ENCODE measurements at regions not wholly inside any gene's neighbourhood (a gene's known extent, or its start where the extent isn't known, plus 50 kb on each side); places are given as distances from the start of the nearest gene placed in this dataset.
"Not testable (repeated sequence)": the region's sequence is repeated elsewhere in the genome, so short reads cannot be mapped to it uniquely, and the experiment has no call there.

DNA sequence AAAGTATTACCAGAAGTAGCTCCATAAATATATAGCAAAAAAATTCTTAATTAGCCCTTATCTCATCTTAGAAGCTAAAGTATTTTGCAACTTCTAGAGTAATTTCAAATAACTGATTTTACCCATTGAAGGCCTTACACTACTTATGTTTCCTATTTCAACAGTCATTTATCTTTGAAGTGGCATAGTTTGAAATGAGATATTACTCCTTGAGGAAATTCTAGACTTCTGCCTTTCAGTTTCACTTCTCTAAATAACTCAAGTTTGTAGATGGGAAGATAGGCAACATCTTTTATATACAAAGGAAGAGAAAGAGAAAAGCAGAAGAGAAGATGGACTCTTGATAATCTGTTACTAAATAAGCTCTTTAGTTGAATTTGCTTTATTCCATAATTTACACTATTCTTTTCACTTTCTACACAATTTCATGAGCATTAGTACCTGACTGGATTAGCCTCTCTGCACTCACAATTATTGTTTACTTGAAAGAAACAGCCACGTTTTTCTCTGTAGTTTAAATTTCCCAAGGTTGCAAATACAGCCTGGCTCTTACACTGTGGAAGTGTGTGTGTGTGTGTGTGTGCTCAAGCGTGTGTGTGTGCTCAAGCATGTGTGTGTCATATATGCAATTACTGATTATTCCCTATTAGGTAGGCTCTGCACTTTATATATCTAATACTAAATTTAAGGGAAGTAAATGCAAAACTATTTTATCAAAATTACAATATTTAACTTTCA, 60.6 kb upstream of the EMB start:
- H4K20me1 ChIP-seq (ENCODE audit: insufficient read depth), result no peaks in the 10 kb centered on the region
- no peak overlapping the region for H3K4me3 ChIP-seq (ENCODE audit: low read length)
- H3K4me2 ChIP-seq (ENCODE audit: low read length), result no peak overlapping the region
- H3K9ac ChIP-seq (ENCODE audit: low read length), result no peak overlapping the region
- no peaks in the 10 kb centered on the region for H3K36me3 ChIP-seq (ENCODE audit: insufficient read depth, low read length)
- H3K27ac ChIP-seq (ENCODE audit: low read length), result no peak overlapping the region
- no peak overlapping the region for H2AFZ ChIP-seq (ENCODE audit: low read depth, low read length)
- H3K9me2 ChIP-seq (ENCODE audit: insufficient read depth, low read length), result no peaks in the 10 kb centered on the region
- H3K79me2 ChIP-seq (replicated peaks; ENCODE audit: insufficient read depth, low read length), result no peaks in the 10 kb centered on the region
- no peaks in the 10 kb centered on the region for H3K9me3 ChIP-seq (ENCODE audit: low read length)
- no peaks in the 10 kb centered on the region for H3F3A ChIP-seq (ENCODE audit: insufficient read depth, low read length, poor library complexity, severe bottlenecking)
- TF ChIP-seq TAF1 (IDR thresholded peaks at IDR 0.05; ENCODE audit: low read depth), result no peak
- TF ChIP-seq POLR2AphosphoS5 (IDR thresholded peaks at IDR 0.05), result no peak
- no peak for TF ChIP-seq MXI1 (conservative IDR thresholded peaks at IDR 0.05; ENCODE audit: poor library complexity, severe bottlenecking)
- TF ChIP-seq SMC3 (conservative IDR thresholded peaks at IDR 0.05; ENCODE audit: poor library complexity), result no peak
- no peak for TF ChIP-seq EZH2 (IDR thresholded peaks at IDR 0.05; ENCODE audit: borderline replicate concordance, insufficient read depth, low read length, poor library complexity, severe bottlenecking)
- no peak for TF ChIP-seq RAD21 (conservative IDR thresholded peaks at IDR 0.05)
- TF ChIP-seq REST (IDR thresholded peaks at IDR 0.05; ENCODE audit: borderline replicate concordance), result no peak
- TF ChIP-seq, protein P1, sequence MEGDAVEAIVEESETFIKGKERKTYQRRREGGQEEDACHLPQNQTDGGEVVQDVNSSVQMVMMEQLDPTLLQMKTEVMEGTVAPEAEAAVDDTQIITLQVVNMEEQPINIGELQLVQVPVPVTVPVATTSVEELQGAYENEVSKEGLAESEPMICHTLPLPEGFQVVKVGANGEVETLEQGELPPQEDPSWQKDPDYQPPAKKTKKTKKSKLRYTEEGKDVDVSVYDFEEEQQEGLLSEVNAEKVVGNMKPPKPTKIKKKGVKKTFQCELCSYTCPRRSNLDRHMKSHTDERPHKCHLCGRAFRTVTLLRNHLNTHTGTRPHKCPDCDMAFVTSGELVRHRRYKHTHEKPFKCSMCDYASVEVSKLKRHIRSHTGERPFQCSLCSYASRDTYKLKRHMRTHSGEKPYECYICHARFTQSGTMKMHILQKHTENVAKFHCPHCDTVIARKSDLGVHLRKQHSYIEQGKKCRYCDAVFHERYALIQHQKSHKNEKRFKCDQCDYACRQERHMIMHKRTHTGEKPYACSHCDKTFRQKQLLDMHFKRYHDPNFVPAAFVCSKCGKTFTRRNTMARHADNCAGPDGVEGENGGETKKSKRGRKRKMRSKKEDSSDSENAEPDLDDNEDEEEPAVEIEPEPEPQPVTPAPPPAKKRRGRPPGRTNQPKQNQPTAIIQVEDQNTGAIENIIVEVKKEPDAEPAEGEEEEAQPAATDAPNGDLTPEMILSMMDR (IDR thresholded peaks at IDR 0.05; ENCODE audit: poor library complexity, severe bottlenecking), result no peak
- TF ChIP-seq EP300 (conservative IDR thresholded peaks at IDR 0.05; ENCODE audit: poor library complexity, severe bottlenecking), result no peak
- no peaks in the 10 kb centered on the region for H3K27me3 ChIP-seq (ENCODE audit: insufficient read depth, low read depth, low read length)

DNA sequence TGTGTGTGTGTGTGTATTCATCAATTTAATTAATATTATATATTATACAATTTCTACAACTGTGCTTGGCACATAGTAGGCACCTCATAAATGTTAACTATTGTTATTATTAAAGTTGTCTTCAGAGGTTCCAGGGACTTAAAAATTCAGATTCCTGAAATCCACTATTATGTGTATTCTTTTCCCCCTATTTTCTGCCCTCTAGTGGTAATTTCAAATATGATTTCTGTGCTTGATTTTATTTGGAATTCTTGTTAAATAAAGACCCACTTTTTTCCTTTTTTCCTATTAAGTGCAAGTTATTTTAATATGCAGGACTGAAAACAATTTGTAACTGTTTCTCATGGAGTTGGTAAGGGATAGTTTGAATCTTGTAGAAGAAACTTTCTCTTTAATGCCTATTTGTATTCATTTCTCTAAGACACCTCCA, 72.0 kb upstream of the EMB start:
- H2AFZ ChIP-seq (ENCODE audit: low read depth, low read length); H3K9ac ChIP-seq (ENCODE audit: low read length); H3K27me3 ChIP-seq (ENCODE audit: insufficient read depth, low read depth, low read length); H3K4me3 ChIP-seq (ENCODE audit: low read length); H3F3A ChIP-seq (ENCODE audit: insufficient read depth, low read length, poor library complexity, severe bottlenecking); H3K36me3 ChIP-seq (ENCODE audit: insufficient read depth, low read length); H4K20me1 ChIP-seq (ENCODE audit: insufficient read depth); H3K27ac ChIP-seq (ENCODE audit: low read length); H3K9me2 ChIP-seq (ENCODE audit: insufficient read depth, low read length); H3K79me2 ChIP-seq (replicated peaks; ENCODE audit: insufficient read depth, low read length); H3K4me2 ChIP-seq (ENCODE audit: low read length); H3K9me3 ChIP-seq (ENCODE audit: low read length): not testable (repeated sequence)
- TF ChIP-seq, protein P1 (IDR thresholded peaks at IDR 0.05; ENCODE audit: poor library complexity, severe bottlenecking), result peak; percentile 39

DNA sequence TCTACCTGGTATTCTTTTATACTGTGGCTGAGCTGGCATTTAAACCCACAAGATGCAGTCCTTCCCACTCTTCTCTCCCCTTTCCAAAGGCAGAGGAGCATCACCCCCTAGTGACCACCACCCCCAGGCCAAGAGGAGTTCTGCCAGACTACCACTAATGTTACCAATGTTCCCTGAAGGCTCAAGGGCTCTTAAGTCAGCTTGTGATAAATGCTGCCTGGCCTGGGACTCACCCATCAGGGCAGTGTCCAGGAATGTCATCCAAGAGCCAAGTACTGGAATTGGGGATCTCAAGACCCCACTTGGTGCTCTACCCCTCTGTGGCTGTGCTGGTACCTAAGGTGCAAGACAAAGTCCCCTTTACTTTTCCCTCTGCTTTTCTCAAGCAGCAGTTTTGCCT, 80.0 kb upstream of the EMB start:
- not testable (repeated sequence) for H3K27ac ChIP-seq (ENCODE audit: low read length); H3K36me3 ChIP-seq (ENCODE audit: insufficient read depth, low read length); H3K4me3 ChIP-seq (ENCODE audit: low read length); H2AFZ ChIP-seq (ENCODE audit: low read depth, low read length); H3K4me2 ChIP-seq (ENCODE audit: low read length); H3F3A ChIP-seq (ENCODE audit: insufficient read depth, low read length, poor library complexity, severe bottlenecking); H3K9ac ChIP-seq (ENCODE audit: low read length); H3K27me3 ChIP-seq (ENCODE audit: insufficient read depth, low read depth, low read length); H3K9me3 ChIP-seq (ENCODE audit: low read length); H3K9me2 ChIP-seq (ENCODE audit: insufficient read depth, low read length); H4K20me1 ChIP-seq (ENCODE audit: insufficient read depth); H3K79me2 ChIP-seq (replicated peaks; ENCODE audit: insufficient read depth, low read length)

DNA sequence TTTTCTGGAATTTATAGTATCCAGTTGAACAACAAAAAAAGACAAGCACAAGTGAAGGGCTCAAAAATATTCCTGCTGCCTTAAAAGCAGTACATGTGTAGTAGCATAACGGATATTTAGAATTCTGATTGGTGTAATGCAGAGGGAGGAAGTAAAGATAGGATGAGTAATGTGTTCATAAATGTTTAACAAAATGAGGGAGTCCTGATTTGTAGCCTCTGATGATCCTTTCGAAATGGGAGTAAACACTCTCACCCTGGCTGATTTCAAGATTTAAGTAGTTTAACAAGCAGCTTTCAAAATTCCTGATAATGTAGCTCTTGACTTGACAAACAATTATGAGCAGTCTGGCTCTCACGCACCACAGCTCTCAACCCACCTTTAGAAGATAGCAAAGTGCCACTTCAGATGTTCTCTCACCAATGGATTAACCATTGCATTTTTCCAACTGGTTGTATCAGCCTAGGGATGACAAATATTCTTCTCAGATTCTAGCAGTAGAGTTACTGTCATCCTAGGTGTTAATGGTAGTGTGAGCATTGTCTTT, 86.5 kb upstream of the EMB start:
- H3K79me2 ChIP-seq (replicated peaks; ENCODE audit: insufficient read depth, low read length); H3K9me2 ChIP-seq (ENCODE audit: insufficient read depth, low read length); H3F3A ChIP-seq (ENCODE audit: insufficient read depth, low read length, poor library complexity, severe bottlenecking); H3K9me3 ChIP-seq (ENCODE audit: low read length); H3K36me3 ChIP-seq (ENCODE audit: insufficient read depth, low read length); H4K20me1 ChIP-seq (ENCODE audit: insufficient read depth); H3K4me2 ChIP-seq (ENCODE audit: low read length); H3K9ac ChIP-seq (ENCODE audit: low read length); H3K4me3 ChIP-seq (ENCODE audit: low read length); H3K27ac ChIP-seq (ENCODE audit: low read length); H2AFZ ChIP-seq (ENCODE audit: low read depth, low read length); H3K27me3 ChIP-seq (ENCODE audit: insufficient read depth, low read depth, low read length): not testable (repeated sequence)

All from neural cell (in vitro differentiated cells).